Bronchial epithelial cell (primary cell): ENCODE measurements at regions not wholly inside any gene's neighbourhood (a gene's known extent, or its start where the extent isn't known, plus 50 kb on each side); places are given as distances from the start of the nearest gene placed in this dataset.

Source experiments
- DNase-seq: peaks from one replicate; pipeline ENCODE4 v3.0.0-alpha.2; 2010; ENCODE audit warnings: low read depth
- FAIRE-seq: peaks from 2 replicates; lab custom pipeline; 2011; peaks lifted over from hg19 to GRCh38; lab: Jason Lieb, UNC
- H3K27me3 ChIP-seq: 2 replicates; pipeline ENCODE4 v1.5.1; 2011; ENCODE audit warnings: low read length; ENCODE audit not compliant: control insufficient read depth, insufficient read depth
- H3K36me3 ChIP-seq: 2 replicates; pipeline ENCODE4 v1.5.1; 2011; ENCODE audit warnings: low read length; ENCODE audit not compliant: control insufficient read depth, insufficient read depth
- H3K4me3 ChIP-seq: 2 replicates; pipeline ENCODE4 v1.5.1; 2011; ENCODE audit warnings: mild to moderate bottlenecking, low read depth, low read length, control low read depth
- CTCF ChIP-seq: IDR thresholded peaks from 2 replicates; pipeline ENCODE4 v1.5.1; 2011; ENCODE audit warnings: mild to moderate bottlenecking, moderate library complexity, low read length, control low read depth, inconsistent platforms; ENCODE audit not compliant: insufficient read depth, severe bottlenecking

DNA sequence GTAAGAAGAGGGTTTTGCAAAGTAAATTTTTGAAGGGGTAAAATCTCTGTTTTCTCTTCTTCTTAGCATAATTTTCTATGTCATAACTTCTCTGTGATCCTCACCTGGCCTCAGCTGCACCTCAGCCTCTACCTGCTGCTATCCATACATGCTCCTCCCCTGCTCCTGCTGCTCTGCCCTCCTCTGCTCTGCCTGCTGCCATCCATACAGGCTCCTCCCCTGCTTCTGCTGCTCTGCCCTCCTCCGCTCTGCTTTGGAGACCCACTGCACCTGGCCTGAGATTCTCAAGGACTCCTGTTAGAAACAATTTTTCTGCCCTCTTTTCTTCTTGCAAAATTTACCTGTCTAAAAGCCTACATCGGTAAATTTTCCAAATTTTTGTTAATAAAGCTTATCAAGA is 388.6 kb upstream of the PITX2 start:
- FAIRE-seq, result no peak
- Histone ChIP-seq H3K36me3 (no peaks in the 10 kb centered on the region), H3K4me3 (no peak overlapping the region), H3K27me3 (no peaks in the 10 kb centered on the region)
- no peak for TF ChIP-seq CTCF
- no peak for DNase-seq

GRCh38 chr4:111013846-111014245 is 391.0 kb upstream of the PITX2 start:
- no peak for FAIRE-seq
- no peak overlapping the region for H3K4me3 ChIP-seq
- H3K36me3 ChIP-seq, result no peaks in the 10 kb centered on the region
- H3K27me3 ChIP-seq, result no peaks in the 10 kb centered on the region
- DNase-seq, result no peak
- TF ChIP-seq CTCF, result no peak

DNA sequence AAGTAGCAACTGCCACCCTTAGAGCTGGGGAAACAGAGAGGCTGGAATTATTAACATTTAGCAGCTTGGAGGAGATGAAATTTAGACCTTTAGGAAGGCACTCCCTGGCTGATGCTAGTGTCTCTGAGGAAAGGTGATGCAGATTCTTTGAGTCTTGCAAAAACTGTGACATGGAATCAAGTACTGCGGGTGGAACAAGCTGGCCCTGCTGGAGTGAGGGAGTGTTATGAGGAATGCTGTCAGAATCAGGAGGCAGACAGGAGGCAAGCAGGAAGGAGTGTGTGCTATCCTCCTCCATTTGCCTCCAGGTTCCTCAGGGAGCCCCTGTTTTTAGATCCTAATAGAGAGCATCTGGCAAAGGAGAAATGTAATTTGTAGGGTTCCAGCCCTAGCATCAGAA is 391.7 kb upstream of the PITX2 start:
- no peak for FAIRE-seq
- Histone ChIP-seq H3K4me3 (no peak overlapping the region), H3K27me3 (no peaks in the 10 kb centered on the region), H3K36me3 (no peaks in the 10 kb centered on the region)
- no peak for DNase-seq
- no peak for TF ChIP-seq CTCF

DNA sequence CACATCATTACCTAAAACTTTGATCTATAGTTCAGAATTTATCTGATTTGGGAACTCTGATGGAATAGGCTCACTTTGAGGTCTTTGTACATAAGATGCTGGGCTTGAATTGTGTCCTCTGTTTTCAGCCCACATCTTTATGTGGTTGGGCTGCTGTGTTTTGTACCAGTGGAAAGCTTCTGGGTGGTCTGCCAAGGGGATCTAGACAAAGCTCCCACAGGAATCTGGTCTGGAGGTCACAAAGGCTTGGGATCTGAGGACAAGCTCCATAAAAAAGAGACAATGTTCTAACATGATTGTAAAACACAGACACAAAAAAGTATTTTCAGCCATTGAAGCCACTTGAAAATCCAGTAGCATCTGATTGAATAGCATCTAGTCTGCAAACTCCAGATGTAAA is 393.5 kb upstream of the PITX2 start:
- Histone ChIP-seq H3K4me3 (no peak overlapping the region), H3K36me3 (no peaks in the 10 kb centered on the region), H3K27me3 (no peaks in the 10 kb centered on the region)
- DNase-seq (no peak), FAIRE-seq (no peak)
- no peak for TF ChIP-seq CTCF

GRCh38 chr4:111018216-111018615 is 395.3 kb upstream of the PITX2 start:
- Histone ChIP-seq H3K36me3 (no peaks in the 10 kb centered on the region), H3K4me3 (no peak overlapping the region), H3K27me3 (no peaks in the 10 kb centered on the region)
- DNase-seq, result no peak
- FAIRE-seq, result no peak
- no peak for TF ChIP-seq CTCF

DNA sequence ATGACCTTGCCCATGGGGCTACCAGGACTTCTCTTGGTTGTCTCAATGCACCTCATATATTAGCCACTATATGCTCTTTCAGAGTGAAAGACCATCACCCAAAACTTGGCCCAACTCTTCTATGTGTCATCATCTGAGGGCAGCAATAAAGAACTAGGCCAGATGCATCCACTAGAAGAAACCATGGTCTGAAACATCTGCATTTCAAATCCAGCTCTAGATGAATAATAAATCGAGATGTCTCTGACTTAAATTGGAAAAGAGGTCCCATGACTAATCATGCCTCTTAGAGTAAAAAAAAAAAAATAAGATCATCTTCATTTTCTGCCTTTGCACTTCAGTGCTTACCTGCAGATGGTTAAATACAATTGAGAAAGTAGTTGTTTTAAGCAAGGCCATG is 397.6 kb upstream of the PITX2 start:
- Histone ChIP-seq H3K36me3 (no peaks in the 10 kb centered on the region), H3K27me3 (no peaks in the 10 kb centered on the region), H3K4me3 (no peak overlapping the region)
- no peak for FAIRE-seq
- no peak for DNase-seq
- TF ChIP-seq CTCF, result no peak
